A673 (cell line): ENCODE measurements at regions not wholly inside any gene's neighbourhood (a gene's known extent, or its start where the extent isn't known, plus 50 kb on each side); places are given as distances from the start of the nearest gene placed in this dataset.

Experiments used
- EZH2 ChIP-seq: fragments of 200-600 bp; sonication (generic); IDR thresholded peaks from 2 replicates; pipeline ENCODE4 v1.6.1; 2017; ENCODE audit warnings: borderline replicate concordance, low read depth, mild to moderate bottlenecking, mixed read lengths, antibody characterized with exemption, low read length; ENCODE audit not compliant: poor library complexity, severe bottlenecking
- TF ChIP-seq, protein P1 (sequence below): fragments of 300-800, 200-600 bp; sonication (generic); conservative IDR thresholded peaks from 2 replicates; pipeline ENCODE4 v1.5.1; 2017; ENCODE audit warnings: low read depth, mild to moderate bottlenecking, antibody characterized with exemption, low read length, moderate library complexity, mixed read lengths

DNA sequence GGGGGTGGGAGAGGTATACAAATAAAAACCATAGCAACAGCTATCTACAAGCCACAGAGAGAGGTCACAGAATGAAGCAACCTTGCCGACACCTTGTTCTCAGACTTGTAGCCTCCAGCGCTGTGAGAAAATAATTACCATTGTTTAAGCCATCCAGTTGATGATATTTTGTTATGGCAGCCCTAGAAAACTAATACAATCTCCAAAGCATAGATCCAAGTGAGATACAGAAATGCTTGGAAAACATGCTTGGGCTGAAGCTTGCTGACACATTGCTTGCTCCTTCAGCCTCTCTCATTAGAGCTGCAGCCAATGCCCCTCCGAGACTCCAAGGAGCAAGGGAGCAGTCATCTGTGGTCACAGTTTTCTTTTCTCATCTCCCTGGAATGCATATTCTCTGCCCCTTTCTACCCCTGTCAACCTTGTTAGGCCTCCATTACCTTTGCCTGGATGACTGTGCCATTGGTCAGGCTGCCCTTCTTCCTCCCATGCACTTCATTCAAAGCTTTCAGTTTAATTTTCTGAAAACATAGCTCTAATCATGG lies 401.4 kb upstream of the KLF4 start:
- TF ChIP-seq, protein P1, sequence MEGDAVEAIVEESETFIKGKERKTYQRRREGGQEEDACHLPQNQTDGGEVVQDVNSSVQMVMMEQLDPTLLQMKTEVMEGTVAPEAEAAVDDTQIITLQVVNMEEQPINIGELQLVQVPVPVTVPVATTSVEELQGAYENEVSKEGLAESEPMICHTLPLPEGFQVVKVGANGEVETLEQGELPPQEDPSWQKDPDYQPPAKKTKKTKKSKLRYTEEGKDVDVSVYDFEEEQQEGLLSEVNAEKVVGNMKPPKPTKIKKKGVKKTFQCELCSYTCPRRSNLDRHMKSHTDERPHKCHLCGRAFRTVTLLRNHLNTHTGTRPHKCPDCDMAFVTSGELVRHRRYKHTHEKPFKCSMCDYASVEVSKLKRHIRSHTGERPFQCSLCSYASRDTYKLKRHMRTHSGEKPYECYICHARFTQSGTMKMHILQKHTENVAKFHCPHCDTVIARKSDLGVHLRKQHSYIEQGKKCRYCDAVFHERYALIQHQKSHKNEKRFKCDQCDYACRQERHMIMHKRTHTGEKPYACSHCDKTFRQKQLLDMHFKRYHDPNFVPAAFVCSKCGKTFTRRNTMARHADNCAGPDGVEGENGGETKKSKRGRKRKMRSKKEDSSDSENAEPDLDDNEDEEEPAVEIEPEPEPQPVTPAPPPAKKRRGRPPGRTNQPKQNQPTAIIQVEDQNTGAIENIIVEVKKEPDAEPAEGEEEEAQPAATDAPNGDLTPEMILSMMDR = no peak
- no peak for TF ChIP-seq EZH2
